ENCODE measurements at regions not wholly inside any gene's neighbourhood (a gene's known extent, or its start where the extent isn't known, plus 50 kb on each side); places are given as distances from the start of the nearest gene placed in this dataset.

DNA sequence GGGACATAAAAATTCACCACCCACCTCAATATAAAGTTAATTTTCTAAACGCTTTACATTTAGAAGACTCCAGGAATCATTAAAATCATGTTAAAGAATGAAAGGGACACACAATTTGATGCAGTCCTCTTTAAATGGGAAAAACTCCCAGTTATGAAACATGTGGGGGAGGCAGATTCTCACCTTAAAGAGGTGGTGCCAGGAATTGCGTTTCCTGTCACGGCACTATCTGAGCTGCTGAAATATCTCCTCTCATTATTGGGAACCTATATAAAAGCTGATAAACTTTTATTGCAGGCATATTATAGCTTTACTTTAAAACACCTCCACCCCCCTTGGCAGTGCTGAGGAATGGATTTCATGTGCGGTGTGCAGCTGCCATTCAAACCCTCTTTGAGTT lies 94.8 kb upstream of the SORCS3 start:
- TF ChIP-seq JUND (IDR thresholded peaks at IDR 0.05; ENCODE audit: low read length) (no peak), GABPA (IDR thresholded peaks at IDR 0.05; ENCODE audit: borderline replicate concordance, insufficient read depth, low read length) (no peak), TAF7 (optimal IDR thresholded peaks at IDR 0.05; ENCODE audit: borderline replicate concordance, low read depth, low read length) (no peak), BCL11A (IDR thresholded peaks at IDR 0.05; ENCODE audit: low read depth in 2 of 2, low read length in 2 of 2) (no peak)
- TF ChIP-seq, protein P1, sequence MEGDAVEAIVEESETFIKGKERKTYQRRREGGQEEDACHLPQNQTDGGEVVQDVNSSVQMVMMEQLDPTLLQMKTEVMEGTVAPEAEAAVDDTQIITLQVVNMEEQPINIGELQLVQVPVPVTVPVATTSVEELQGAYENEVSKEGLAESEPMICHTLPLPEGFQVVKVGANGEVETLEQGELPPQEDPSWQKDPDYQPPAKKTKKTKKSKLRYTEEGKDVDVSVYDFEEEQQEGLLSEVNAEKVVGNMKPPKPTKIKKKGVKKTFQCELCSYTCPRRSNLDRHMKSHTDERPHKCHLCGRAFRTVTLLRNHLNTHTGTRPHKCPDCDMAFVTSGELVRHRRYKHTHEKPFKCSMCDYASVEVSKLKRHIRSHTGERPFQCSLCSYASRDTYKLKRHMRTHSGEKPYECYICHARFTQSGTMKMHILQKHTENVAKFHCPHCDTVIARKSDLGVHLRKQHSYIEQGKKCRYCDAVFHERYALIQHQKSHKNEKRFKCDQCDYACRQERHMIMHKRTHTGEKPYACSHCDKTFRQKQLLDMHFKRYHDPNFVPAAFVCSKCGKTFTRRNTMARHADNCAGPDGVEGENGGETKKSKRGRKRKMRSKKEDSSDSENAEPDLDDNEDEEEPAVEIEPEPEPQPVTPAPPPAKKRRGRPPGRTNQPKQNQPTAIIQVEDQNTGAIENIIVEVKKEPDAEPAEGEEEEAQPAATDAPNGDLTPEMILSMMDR (IDR thresholded peaks at IDR 0.05; ENCODE audit: control extremely low read depth in 1 of 3, insufficient read depth in 1 of 3, low read depth in 1 of 3, low read length in 3 of 3) = no peak
